Stimulated activated CD8-positive, alpha-beta memory T cell treated with anti-CD3 and anti-CD28 coated beads, Interleukin-12 subunit alpha, Interleukin-12 subunit beta, amount 100 ng/mL, for 4 hours (primary cell): ENCODE measurements at regions not wholly inside any gene's neighbourhood (a gene's known extent, or its start where the extent isn't known, plus 50 kb on each side); places are given as distances from the start of the nearest gene placed in this dataset.

ENCODE experiments used
- DNase-seq: peaks from one replicate; pipeline ENCODE4 v3.0.0-alpha.2; 2020; ENCODE audit warnings: low read depth

DNA sequence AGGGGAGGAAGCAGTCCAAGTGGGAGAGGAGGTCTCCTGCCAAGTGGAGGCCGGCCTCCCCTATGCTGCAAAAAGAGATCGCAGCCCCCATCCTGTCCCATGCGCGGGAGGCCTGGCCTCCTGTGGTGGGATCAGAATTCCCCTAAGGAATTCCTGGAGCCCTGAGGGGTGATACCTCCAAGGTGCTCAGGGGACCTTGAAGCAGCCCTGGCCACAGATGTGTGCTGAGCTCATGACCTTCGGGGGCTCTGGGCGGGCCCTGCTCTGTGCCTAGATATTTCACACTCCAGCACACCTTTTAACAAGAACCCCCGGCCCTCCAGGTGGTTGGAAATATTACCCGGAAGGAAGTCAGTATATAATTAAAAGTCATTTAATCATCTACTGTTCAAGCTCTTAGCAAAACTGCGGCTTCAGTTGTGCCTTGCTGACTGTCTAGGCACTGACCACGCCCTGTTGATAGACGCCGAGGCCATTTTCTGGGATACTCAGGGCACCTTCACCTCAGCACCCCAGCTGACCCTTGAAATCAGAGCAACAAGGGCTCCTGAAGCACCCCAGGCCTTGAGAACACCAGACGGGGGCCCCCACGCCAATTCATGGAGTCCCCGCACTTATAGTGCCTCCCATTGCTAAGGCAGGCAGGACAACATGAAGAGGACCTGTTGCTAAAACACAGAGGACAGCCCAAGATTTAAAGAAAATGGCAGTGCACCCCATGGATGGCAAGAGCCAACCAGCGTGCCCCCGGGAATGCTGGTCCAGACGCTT lies 119.1 kb downstream of the NDUFA10 start:
- DNase-seq, result no peak

DNA sequence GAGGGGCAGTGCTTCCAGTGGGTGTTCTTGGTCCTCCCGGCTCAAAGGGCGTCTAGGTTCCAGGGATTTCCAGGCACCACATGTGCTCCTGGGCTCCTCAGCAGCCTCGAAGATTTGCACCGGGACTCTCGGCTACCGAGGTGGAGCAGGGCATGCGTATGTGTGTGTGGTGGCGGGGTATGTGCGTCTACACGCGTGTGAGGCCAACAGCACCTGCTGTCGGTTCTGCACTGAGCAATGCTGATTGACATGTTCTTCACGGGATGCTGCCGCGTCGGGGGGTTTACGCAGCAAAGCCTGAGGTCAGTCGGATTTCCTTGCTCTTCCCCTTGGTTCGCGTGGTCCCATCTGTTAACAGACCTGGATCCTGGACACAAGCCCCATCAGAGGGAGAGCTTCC lies 119.8 kb downstream of the NDUFA10 start:
- no peak for DNase-seq

DNA sequence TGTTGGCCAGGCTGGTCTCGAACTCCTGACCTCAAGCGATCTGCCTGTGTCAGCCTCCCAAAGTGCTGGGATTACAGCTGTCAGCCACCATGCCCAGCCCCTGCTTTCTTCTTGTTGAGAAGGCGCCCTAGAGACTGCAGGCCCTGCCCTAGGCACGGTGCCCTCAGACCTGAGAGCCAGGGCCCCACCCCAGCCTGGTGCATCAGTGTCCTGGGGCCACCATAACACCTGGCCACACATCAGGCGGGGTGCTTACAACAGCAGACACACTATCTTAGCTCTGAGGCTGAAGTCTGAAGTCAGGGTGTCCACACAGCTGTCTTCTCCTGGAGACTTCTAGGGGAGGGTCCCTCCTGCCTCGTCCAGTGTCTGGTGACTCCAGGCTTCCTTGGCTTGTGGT lies 120.6 kb downstream of the NDUFA10 start:
- DNase-seq, result no peak

DNA sequence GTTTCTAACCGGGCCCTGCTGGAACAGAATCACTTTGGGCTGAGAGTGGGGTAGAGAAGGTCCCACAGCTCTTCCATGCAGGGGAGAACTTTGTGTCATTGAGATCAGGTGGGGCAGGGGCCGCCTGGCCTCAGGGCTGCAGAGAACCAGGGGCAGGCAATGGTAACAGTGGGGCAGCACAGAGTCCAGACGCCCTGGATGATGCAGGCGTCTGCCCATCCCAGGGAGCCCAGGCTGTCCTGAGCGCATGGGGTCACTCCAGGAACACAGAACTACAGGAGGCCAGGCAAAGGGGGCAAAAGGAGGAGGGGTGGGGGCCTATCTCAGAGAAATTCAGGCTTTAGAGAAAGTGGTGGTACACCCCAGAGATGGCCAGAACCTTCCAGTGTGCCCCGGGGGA lies 121.3 kb downstream of the NDUFA10 start:
- no peak for DNase-seq

DNA sequence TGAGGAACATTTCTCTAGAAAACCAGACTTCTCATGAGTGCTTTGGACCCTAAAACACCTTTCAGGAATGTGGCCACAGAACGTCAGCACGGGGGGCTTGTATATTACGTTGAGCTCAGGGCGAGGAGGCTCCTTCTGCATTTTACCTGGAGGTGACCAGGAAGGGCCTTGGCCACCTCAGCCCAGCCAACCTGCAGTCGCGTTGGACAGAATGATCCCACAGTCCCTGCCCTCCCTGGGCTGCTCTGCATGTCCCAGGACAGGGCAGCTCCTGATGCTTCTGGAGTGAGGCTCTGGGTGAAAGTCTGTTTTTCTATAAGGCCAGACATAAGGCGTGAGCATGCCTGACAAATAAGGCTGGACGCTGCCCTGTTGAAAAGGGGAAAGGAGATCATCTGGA lies 121.9 kb downstream of the NDUFA10 start:
- no peak for DNase-seq

DNA sequence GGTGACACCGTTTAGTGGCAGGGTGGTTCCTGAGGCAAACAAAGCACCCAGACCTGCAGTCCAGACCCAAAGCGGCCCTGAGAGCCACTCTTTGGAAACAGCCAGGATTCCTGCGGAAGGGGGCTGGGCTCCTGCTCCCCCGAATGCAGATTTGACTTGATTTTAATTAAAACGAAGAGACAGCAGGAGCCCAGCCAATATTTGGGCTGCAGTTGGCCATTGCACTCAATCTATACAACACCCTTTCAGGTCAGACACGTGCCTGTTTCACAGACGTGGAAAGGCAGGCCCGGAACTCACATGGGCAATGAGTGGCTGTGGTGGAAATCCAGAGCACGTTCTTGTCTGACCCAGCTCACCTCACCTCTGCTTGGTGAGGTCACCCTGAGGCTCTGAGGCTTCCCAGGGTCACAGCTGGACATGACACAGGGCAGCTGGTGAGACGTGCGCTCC lies 122.4 kb downstream of the NDUFA10 start:
- no peak for DNase-seq

DNA sequence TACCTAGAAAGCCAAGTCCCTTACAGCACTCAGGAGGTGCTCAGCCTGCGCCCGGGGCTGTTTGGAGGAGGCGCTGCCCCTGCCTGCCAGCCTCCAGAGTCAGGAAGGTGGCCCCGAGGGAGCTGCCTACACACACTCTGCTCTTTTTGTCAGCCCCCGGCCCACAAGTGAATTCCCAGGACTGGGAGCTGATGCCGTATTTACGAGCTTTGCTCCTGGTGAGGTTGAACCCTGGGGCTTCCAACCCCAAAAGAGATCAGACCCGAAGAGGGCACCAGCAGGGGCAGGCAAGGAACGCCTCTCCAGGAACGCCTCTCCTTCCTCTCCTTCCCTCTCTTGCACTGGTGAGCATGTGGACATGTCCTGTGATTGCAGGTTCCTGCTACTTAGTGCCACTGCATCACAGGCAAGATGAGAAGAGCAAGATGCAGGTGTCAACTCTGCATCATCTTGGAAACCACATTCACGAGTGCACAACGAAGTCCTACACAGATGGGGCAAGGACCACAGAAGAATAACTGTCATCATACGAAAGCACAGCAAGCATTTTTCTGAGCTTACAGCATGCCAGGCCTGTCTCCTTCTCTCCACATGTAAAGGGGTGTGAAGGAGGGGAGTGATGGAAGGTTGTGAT lies 126.7 kb downstream of the NDUFA10 start:
- DNase-seq, result no peak

DNA sequence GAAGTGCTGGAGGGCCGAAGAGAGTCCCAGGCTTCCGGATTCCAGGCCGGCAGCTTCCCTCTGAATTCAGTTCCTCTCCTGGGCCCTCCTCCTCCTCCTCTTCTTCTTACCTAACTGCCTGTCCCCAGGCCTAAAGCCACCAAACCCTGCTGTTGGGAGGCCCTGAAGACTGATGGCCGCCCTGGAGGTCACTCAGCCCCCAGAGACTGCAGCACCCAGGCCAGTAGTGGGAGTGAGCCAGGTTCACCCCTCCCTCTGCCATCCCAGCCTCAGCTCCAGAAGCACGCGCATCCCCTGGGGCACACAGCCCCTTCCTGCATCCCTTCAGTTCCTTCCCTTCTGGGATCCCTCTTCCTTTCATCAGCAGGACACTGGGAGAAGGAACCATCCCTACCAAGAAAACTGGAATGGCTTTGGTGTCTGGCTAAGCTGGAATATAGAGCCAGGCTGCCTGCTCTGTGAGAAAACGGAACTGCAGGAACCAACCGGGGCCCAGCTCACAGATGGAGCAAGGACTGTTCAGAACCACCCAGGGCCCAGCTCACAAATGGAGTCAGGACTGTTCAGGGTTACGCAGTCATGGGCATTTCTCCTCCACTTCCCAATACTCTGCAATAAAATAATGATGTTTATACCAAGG lies 127.4 kb downstream of the NDUFA10 start:
- no peak for DNase-seq

DNA sequence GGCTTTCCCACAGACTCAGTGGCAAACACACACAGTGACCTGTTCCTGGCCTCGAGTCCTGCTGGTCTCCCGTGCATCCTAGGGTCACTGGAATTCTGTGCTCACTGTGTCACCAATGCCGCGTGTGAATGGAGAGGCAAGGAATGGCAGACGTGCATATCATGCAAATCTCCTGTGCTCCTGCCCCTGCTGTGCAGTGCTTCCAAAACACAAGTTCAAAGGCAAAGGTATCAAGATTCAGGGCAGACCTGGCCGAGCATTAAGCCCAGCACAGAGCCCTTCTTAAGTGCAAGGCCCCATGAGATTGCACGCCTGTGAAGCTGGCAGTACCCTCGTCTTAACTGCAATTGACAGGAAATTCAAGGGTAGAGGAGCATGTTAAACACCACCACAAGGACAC lies 129.1 kb downstream of the NDUFA10 start:
- no peak for DNase-seq

DNA sequence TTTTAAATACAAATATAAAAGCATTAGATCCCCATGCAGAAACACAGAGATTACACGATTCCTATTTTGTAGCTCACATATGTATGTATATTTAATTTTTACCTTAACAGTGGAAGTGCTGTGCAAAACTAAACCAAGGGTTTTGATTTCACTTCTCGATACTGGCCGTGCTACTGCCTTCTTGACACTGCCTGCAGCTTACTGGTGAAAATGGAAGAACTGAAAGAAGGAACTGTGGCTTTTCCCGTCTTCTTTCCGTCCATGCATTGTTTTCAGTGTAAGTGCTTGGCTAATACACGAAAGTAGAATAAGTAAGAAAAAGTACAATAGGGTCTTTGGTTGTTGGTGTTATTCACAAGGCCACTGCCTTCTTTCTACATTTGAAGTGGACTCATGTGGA lies 129.5 kb downstream of the NDUFA10 start:
- DNase-seq, result no peak

DNA sequence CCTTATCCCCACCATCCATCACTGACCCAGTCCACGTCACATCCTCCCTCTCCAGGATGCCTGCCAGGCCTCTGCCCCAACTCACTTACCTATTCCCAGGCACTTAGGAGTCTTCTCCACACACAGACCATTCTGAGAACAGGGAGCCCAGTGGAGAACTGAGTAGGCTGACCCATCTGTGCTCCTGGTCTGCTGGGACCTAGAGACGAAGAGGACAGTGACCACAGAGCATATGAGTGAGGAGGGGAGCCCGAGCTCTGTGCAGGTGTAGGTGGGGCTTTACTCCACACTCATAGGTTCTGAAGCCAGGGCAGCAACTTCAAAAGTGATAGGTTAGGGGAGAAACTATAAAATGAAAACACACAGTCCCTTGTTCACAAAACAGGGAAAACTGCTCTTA lies 130.0 kb downstream of the NDUFA10 start:
- DNase-seq, result no peak

DNA sequence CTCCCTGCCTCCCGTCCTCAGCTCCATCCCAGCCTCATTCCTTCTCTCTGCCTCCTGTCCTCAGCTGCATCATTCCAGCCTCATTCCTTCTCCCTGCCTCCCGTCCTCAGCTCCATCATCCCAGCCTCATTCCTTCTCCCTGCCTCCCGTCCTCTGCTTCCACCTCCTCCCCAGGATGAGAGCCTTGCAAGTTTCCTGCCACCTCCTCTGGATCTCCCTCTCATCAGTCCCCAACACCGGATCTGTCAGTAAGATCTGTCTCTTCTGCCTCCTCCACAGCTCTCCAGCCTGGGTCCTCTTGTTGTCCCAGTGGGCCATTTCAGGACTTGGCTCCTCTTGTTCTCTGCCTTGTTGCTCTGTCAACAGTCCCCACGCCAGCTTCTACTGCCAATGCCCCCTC lies 130.9 kb downstream of the NDUFA10 start:
- DNase-seq, result no peak

DNA sequence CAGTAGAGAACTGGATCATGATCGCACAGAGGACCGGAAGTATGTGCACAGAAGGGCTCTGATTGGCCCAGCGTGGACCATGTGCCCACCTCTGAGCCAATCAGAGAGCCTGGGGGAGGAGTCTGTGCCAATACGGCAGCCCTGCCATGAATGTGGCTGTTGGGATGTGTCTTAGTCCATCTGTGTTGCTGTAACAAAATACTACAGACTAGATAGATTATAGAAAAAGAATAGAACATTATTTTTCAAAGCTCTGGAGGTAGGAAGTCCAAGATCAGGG lies 132.0 kb downstream of the NDUFA10 start:
- no peak for DNase-seq

DNA sequence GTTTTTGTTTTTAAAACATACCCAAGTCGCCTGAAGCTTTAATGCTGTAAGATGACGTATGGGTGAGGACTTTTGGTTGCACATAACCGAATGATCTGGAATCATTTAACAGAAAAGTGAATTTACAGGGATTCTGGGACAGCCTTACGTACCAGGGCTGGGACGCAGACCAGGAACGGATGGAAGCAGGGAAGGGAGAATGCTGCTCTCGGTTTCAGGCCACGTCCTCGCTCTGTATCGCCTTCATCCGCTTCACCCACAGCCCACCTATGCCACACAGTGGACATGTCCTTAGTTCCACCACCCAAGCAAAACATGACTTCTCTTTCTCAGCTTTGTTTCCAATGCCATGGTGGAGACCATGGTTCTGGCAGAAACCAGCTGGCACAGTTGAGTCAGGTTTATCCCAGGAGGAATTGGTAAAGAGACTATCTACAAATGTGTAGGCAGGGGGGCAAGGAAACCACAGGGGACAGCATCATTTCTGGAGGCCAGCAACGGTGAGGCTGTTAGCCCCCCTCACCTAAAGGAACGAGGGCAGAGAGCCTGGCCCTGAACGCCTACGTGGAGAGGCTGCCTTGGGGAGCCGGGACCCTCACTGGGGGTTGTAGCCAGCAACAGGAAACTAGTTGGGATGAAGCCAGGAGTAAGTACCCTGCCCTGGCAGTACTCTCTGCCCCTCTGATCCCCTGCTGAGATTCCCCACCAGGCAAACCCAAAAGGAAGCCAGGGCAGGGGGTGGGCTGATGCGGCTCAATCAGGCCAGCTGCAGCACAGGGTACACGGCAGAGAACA lies 132.5 kb downstream of the NDUFA10 start:
- no peak for DNase-seq

DNA sequence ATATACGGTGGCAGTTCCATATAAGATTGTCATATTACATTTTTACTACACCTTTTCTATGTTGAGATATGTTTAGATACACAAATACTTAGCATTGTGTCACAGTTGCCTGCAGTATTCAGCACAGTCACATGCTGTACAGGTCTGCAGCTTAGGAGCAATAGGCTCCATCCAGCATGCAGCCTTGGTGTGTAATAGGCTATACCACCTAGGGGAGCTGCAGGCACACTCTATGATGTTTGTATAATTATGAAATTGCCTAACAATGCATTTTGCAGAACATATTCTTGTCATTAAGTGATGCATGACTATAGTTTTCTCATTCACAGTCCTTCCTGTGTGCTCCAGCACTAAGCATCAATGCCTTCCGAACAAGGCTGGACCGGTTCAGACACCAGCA lies 133.4 kb downstream of the NDUFA10 start:
- DNase-seq, result no peak

DNA sequence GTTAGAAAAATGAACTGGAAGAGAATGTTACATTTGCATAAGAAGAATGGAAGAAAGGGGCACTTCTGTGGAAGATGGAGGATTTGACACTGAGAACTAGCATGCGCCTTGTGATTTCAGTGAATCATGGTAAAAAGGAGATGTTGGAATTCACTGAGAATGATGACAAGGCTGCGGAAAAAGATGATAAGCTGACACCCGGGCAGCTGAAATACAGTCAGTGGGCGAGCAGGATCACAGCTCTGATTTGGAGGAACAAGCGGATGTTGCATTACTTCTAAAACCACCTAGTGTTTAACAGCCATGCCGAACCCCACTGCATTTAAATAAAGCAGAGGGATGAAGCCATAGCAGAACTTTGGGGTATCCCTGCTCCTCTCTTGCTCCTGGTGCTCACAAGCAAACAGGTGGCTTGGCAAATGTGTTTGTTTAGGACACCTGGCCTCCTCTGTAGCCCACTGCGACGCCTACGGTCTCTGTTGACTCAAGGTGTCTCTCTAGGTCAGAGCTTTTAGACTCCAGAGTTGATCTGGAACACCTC lies 134.9 kb downstream of the NDUFA10 start:
- no peak for DNase-seq

DNA sequence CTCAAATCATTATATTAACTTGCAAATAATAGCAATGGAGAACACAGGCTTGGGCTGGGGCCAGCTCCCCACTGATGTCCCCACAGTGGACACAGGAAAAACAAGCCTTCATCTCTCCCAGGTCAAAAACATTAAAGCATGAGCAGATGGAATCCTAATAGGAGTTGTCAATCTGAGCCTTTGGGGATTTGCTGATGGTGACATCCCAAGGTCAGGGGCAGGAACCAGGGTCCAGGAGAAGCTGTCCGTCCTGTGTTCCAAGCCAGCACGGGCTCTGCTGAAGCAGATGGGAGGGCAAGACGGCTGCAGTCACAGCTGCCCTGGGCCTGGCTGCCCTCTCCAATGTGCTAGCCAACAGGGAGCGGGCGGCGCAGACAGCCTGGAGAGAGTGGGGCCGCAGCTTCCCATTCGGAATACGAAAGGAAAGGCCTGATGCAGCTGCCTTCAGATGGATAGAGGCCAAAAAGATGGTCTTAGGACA lies 135.5 kb downstream of the NDUFA10 start:
- DNase-seq, result no peak

DNA sequence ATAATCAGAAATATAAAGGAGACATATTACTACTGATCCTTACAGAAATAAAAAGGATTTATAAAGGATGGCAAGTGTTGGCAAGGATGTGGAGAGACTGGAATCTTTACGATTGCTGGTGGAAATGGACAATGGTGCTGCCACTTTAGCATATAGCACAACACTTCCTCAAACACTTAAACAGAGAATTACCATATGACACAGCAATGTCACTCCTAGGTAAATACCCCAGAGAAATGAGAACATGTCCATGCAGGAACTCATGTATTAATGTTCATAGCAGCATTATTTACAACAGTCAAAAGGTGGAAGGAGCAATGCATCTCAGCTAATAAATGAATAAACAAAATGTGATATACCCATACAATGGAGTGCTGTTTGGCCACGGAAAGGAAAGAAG lies 137.5 kb downstream of the NDUFA10 start:
- DNase-seq, result no peak

DNA sequence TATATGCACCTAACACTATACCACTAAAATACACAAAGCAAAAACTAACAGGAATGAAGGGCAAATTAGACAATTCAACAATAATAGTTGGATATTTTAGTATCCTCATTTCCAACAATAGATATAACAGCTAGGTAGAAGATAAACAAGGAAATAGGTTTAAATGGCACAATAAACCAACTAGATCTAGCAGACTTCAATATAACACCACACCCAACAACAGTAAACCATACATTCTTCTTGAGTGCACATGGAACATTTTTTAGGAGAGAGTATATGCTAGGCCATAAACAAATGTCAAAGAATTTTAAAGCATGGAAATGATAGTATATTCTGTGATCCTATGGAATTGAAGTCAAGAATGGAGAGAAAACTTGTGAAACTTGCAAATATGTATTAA lies 138.4 kb downstream of the NDUFA10 start:
- no peak for DNase-seq

DNA sequence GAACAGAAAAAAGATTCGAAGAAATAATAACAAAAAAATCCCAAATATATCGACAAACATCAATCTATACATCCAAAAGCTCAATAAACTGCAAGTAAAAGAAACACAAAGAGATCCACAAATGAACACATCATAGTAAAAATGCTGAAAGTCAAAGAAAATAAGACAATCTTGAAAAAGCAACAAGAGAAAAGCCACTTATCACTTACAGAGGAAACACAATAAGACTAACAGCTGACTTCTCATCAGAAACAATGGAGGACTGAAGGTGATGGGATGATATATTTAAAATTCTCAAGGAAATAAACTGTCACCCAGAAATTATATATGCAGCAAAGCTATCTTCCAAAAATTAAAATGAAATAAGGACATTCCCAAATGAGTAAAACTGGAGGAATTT lies 140.3 kb downstream of the NDUFA10 start:
- DNase-seq, result no peak

DNA sequence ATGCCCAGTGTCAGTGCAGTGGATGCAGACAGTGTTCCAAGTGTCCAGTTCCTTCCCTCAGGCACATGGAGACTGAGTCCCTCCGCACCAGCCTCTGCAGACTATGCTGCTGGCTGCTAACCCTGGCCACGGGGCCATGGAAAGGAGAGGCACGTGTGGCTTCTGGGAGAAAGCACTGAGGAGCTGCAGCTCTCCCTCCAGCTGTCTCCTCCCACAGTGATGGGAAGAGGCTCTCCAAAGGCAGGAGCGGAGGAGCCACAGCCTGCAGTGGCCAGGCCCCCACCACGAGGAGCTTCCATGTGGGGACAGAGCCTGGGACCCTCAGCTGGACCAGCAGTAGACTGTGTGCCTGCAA lies 141.1 kb downstream of the NDUFA10 start:
- DNase-seq, result no peak

DNA sequence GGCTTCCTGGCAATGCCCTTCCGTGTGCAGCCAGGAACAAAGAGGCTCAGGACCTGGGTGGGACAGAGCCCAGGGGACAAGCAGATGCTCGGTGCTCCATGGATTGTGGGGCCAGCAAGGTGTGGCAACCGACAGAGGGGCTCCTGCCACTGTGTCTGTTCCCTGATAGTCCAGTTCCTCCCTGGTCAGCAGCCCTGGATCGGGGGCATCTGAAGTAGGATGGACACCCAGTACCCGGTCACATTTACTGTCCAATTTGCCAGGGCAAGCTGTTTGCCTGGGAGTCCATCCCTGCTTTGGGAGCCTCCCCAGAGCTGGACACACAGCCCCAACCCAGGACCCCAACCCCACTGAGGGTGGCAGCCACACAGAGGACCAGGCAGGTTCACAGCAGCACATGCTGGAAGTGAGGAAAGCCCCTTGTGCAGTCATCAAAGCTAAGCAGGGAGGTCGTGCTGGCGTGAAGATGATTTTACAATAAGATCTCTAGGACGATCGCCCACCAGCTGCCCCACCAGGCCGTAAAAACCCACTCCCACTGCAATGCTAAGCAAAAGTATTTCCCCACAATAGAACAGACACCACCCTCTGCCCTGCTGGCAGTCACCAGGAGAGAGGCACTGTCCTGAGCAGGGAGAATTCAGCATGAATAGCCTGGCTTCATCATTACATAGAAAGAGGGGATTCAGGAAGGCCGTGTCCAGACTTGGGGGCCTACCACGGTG lies 141.7 kb downstream of the NDUFA10 start:
- no peak for DNase-seq
